ENCODE measurements at regions not wholly inside any gene's neighbourhood (a gene's known extent, or its start where the extent isn't known, plus 50 kb on each side); places are given as distances from the start of the nearest gene placed in this dataset.

DNA sequence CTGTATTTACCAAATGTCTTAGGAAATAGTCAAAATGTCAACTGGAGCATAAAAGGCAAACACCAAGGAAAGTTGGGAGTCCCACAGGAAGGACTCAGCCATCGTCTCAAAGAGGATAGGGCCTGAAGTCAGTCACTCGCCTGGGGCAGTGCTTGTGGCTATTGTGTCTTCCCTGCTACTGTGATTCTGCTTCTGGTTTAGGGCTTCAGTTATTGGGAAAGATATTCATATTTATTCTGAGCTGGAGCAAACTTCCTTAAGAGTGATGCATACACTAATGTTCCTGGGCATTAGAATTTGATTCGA lies 118.1 kb downstream of the EDEM1 start:
- Mint-ChIP-seq H3K4me3 (no peak overlapping the region), H3K27me3 (peaks cover 7 to 21% of the 10 kb centered on the region in 2 donors), H3K27ac (no peak overlapping the region), H3K4me1 (no peaks in the 10 kb centered on the region), H3K36me3 (no peaks in the 10 kb centered on the region), H3K9me3 (no peaks in the 10 kb centered on the region)
- POLR2A ChIA-PET, result no interaction called here
- H3K4me1 ChIP-seq (ENCODE audit: insufficient read depth, low read length), result no peaks in the 10 kb centered on the region
- H3K36me3 ChIP-seq (ENCODE audit: insufficient read depth, low read length), result no peaks in the 10 kb centered on the region
- no peak overlapping the region for H3K4me3 ChIP-seq (ENCODE audit: low read length)
- H3K9me3 ChIP-seq (ENCODE audit: low read length), result no peaks in the 10 kb centered on the region
- CTCF ChIA-PET, result no interaction called here
- no peak for DNase-seq
- H3K27me3 ChIP-seq (ENCODE audit: insufficient read depth, low read length, poor library complexity, severe bottlenecking), result no peaks in the 10 kb centered on the region
- no peak overlapping the region for H3K27ac ChIP-seq (ENCODE audit: low read depth, low read length)

DNA sequence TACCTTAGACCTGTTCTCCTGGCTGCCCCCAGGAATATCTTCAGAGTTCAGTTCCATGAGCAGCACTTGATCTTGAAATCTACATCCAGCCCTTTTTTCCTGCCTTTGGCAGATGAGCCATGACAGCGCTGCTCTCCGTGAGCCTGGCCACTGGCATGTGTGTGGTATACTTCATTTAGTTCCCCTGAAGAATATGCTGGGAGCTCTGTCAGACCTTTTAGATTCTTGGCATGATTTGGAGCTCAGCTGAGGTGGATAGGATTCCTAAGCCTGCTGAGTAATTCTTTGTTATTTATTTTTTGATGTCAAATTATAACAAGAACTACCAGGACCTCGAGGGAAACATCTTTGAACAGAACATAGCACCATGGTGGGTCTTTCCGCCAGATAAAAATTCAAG lies 121.7 kb downstream of the EDEM1 start:
- Histone ChIP-seq H3K27me3 (ENCODE audit: insufficient read depth, low read length, poor library complexity, severe bottlenecking) (no peaks in the 10 kb centered on the region), H3K27ac (ENCODE audit: low read depth, low read length) (no peak overlapping the region), H3K9me3 (ENCODE audit: low read length) (no peaks in the 10 kb centered on the region), H3K4me3 (ENCODE audit: low read length) (no peak overlapping the region), H3K4me1 (ENCODE audit: insufficient read depth, low read length) (no peaks in the 10 kb centered on the region), H3K36me3 (ENCODE audit: insufficient read depth, low read length) (no peaks in the 10 kb centered on the region)
- Mint-ChIP-seq H3K27me3 (peaks cover 5 to 13% of the 10 kb centered on the region in 2 donors), H3K9me3 (no peaks in the 10 kb centered on the region), H3K4me1 (no peaks in the 10 kb centered on the region), H3K4me3 (no peak overlapping the region), H3K36me3 (no peaks in the 10 kb centered on the region), H3K27ac (no peak overlapping the region)
- DNase-seq, result no peak
- ChIA-PET CTCF (no interaction called here), POLR2A (no interaction called here)

DNA sequence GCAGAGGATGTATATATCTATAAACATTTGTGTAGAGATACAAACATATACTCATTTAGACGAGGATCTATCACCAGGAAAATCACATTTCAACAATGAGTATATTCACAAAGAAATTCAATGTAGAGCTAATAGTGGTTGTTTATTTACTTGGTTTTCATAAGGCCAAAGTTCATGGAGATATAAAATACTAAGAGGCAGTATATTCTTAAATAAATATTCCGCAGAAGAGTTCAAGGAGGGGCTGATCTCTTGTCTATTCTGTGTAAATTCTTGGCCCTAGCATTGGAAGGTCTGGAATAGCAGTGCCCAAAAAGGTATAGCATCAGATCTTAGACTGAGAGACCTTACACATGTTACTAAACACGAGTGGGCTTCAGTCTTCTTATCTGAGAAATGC lies 122.1 kb downstream of the EDEM1 start:
- H3K4me1 Mint-ChIP-seq, result no peaks in the 10 kb centered on the region
- CTCF ChIA-PET, result no interaction called here
- H3K36me3 ChIP-seq (ENCODE audit: insufficient read depth, low read length), result no peaks in the 10 kb centered on the region
- H3K27me3 Mint-ChIP-seq, result peaks cover 5 to 13% of the 10 kb centered on the region in 2 donors
- no peaks in the 10 kb centered on the region for H3K36me3 Mint-ChIP-seq
- no peaks in the 10 kb centered on the region for H3K27me3 ChIP-seq (ENCODE audit: insufficient read depth, low read length, poor library complexity, severe bottlenecking)
- no peak overlapping the region for H3K27ac ChIP-seq (ENCODE audit: low read depth, low read length)
- H3K4me3 ChIP-seq (ENCODE audit: low read length), result no peak overlapping the region
- H3K27ac Mint-ChIP-seq, result no peak overlapping the region
- no peaks in the 10 kb centered on the region for H3K9me3 ChIP-seq (ENCODE audit: low read length)
- H3K4me1 ChIP-seq (ENCODE audit: insufficient read depth, low read length), result no peaks in the 10 kb centered on the region
- POLR2A ChIA-PET, result no interaction called here
- DNase-seq, result no peak
- H3K4me3 Mint-ChIP-seq, result no peak overlapping the region
- H3K9me3 Mint-ChIP-seq, result no peaks in the 10 kb centered on the region

DNA sequence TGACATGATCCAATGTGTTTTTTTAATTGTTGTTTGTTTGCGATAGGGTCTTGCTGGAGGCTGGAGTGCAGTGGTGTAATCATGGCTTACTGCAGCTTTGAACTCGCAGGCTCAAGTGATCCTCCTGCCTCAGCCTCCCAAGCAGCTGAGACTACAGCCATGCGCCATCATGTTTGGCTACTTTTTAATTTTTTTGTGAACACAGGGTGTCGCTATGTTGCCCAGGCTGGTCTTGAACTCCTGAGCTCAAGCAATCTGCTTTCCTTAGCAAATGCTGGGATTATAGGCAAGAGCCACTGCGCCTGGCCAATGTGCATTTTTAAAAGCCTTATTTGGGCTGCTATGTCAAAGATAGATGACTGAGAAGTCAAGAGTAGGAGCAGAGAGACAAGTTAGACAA lies 123.0 kb downstream of the EDEM1 start:
- CTCF ChIA-PET, result no interaction called here
- Mint-ChIP-seq H3K9me3 (peaks cover 0 to 2% (median 0%) of the 10 kb centered on the region in 5 donors), H3K27me3 (peaks cover 2 to 8% of the 10 kb centered on the region in 2 donors), H3K27ac (no peak overlapping the region), H3K4me3 (no peak overlapping the region), H3K36me3 (no peaks in the 10 kb centered on the region), H3K4me1 (no peaks in the 10 kb centered on the region)
- no peaks in the 10 kb centered on the region for H3K27me3 ChIP-seq (ENCODE audit: insufficient read depth, low read length, poor library complexity, severe bottlenecking)
- no peak for DNase-seq
- no peak overlapping the region for H3K27ac ChIP-seq (ENCODE audit: low read depth, low read length)
- no peaks in the 10 kb centered on the region for H3K36me3 ChIP-seq (ENCODE audit: insufficient read depth, low read length)
- H3K4me1 ChIP-seq (ENCODE audit: insufficient read depth, low read length), result no peaks in the 10 kb centered on the region
- H3K4me3 ChIP-seq (ENCODE audit: low read length), result no peak overlapping the region
- POLR2A ChIA-PET, result no interaction called here
- H3K9me3 ChIP-seq (ENCODE audit: low read length), result no peaks in the 10 kb centered on the region

DNA sequence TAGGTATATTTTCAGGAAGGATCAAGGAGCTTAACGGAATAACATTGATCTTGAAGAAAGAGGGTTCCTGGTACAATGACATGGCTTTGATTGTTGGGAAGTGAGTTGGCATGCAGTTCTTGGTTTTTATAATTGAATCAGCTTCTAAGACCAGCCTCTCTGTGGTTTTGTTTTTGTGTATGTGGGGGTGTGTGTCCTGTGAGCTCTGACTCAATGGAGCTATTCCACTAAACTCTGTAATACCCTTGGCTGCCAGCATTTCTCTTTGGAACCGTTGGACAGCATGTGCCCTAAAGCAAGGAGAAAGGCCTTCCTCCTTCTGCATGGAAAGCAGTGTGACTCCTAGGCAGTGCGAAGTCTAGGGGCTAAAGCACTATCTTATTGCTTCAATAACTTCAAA lies 124.8 kb downstream of the EDEM1 start:
- no peak overlapping the region for H3K27ac ChIP-seq (ENCODE audit: low read depth, low read length)
- Mint-ChIP-seq H3K27me3 (peaks cover 2 to 7% of the 10 kb centered on the region in 2 donors), H3K27ac (no peak overlapping the region), H3K36me3 (no peaks in the 10 kb centered on the region), H3K9me3 (peaks cover 0 to 2% (median 0%) of the 10 kb centered on the region in 5 donors), H3K4me3 (no peak overlapping the region), H3K4me1 (no peaks in the 10 kb centered on the region)
- no peak overlapping the region for H3K4me3 ChIP-seq (ENCODE audit: low read length)
- DNase-seq, result no peak
- POLR2A ChIA-PET, result no interaction called here
- no peaks in the 10 kb centered on the region for H3K9me3 ChIP-seq (ENCODE audit: low read length)
- no peaks in the 10 kb centered on the region for H3K36me3 ChIP-seq (ENCODE audit: insufficient read depth, low read length)
- H3K4me1 ChIP-seq (ENCODE audit: insufficient read depth, low read length), result no peaks in the 10 kb centered on the region
- no peaks in the 10 kb centered on the region for H3K27me3 ChIP-seq (ENCODE audit: insufficient read depth, low read length, poor library complexity, severe bottlenecking)
- CTCF ChIA-PET, result no interaction called here

DNA sequence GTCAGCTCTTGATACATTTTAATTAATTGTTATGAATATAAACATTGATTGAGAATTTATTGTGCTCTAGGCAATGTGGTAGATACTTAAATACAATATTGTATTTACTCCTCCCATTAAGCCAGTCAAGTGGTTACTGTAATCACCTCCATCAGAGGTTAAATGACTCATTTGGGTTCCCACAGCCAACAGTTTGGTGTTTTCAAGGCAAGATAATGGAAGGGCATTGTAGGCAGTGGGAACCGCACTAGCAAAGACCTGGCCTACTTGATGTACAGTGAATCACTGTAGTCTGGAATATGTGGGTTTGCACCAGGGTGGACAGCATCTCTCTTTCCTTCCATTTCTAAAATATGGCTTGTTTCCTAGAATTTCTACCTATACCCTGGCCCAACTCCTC lies 127.4 kb downstream of the EDEM1 start:
- CTCF ChIA-PET, result interaction anchor here (1.2 kb wide), 1 partner anchor 17 kb away, joined by 3 read pairs; no protein-coding TSS in a partner anchor
- Mint-ChIP-seq H3K36me3 (no peaks in the 10 kb centered on the region), H3K4me1 (no peaks in the 10 kb centered on the region), H3K27ac (no peak overlapping the region), H3K4me3 (no peak overlapping the region), H3K9me3 (peaks cover 0 to 2% (median 0%) of the 10 kb centered on the region in 5 donors), H3K27me3 (peaks cover 3 to 21% of the 10 kb centered on the region in 2 donors)
- Histone ChIP-seq H3K27me3 (ENCODE audit: insufficient read depth, low read length, poor library complexity, severe bottlenecking) (no peaks in the 10 kb centered on the region), H3K36me3 (ENCODE audit: insufficient read depth, low read length) (no peaks in the 10 kb centered on the region), H3K4me1 (ENCODE audit: insufficient read depth, low read length) (no peaks in the 10 kb centered on the region), H3K4me3 (ENCODE audit: low read length) (no peak overlapping the region), H3K27ac (ENCODE audit: low read depth, low read length) (no peak overlapping the region), H3K9me3 (ENCODE audit: low read length) (no peaks in the 10 kb centered on the region)
- no peak for DNase-seq
- POLR2A ChIA-PET, result no interaction called here

DNA sequence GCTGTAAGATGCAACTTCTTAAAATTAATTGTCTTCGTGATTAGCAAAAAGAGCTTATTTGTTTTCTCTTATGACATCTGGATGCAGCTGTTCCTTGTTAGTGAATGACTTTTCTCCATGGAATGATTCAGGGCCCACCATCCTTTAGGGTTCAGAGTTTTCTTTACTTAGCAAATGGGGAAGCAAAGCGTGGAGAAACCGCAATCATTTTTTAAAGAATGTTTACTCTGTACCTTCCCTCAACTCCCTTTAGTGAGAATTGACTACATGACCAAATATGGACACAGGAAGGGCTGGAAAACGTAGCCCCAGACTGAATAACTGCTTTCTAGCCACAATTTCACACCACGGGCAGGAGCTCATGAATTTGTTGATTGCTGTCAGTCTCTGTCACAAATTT lies 130.1 kb downstream of the EDEM1 start:
- no peaks in the 10 kb centered on the region for H3K36me3 Mint-ChIP-seq
- H3K27ac Mint-ChIP-seq, result no peak overlapping the region
- peaks cover 0 to 4% (median 0%) of the 10 kb centered on the region in 5 donors for H3K9me3 Mint-ChIP-seq
- no peaks in the 10 kb centered on the region for H3K4me1 ChIP-seq (ENCODE audit: insufficient read depth, low read length)
- ChIA-PET CTCF (no interaction called here), POLR2A (no interaction called here)
- no peaks in the 10 kb centered on the region for H3K36me3 ChIP-seq (ENCODE audit: insufficient read depth, low read length)
- H3K4me1 Mint-ChIP-seq, result no peaks in the 10 kb centered on the region
- no peak overlapping the region for H3K27ac ChIP-seq (ENCODE audit: low read depth, low read length)
- H3K27me3 ChIP-seq (ENCODE audit: insufficient read depth, low read length, poor library complexity, severe bottlenecking), result no peaks in the 10 kb centered on the region
- peaks cover 5 to 28% of the 10 kb centered on the region in 2 donors for H3K27me3 Mint-ChIP-seq
- no peak overlapping the region for H3K4me3 Mint-ChIP-seq
- H3K9me3 ChIP-seq (ENCODE audit: low read length), result no peaks in the 10 kb centered on the region
- H3K4me3 ChIP-seq (ENCODE audit: low read length), result no peak overlapping the region
- no peak for DNase-seq

DNA sequence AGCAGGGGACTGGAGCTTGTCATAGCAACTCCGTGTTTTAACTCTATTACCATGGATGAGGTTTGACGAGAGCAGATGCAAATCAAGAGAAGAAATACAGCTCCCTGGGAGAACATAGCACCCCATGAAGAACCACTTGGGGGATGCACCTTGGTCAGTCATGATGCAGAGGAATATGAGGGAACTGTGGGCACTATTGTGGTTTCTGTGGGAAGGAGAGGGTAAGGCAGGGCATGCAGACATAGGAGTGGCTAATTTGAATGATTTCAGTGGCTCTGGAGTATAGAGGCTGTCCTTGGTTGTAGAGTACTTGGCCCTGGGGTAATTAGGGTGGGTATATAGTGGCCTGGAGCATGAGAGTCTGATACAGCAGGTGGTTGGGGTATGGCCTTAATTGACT lies 131.9 kb downstream of the EDEM1 start:
- H3K27ac Mint-ChIP-seq, result no peak overlapping the region
- H3K36me3 ChIP-seq (ENCODE audit: insufficient read depth, low read length), result no peaks in the 10 kb centered on the region
- H3K4me1 ChIP-seq (ENCODE audit: insufficient read depth, low read length), result no peaks in the 10 kb centered on the region
- no peak for DNase-seq
- H3K9me3 Mint-ChIP-seq, result peaks cover 0 to 4% (median 0%) of the 10 kb centered on the region in 5 donors
- H3K4me3 ChIP-seq (ENCODE audit: low read length), result no peak overlapping the region
- H3K9me3 ChIP-seq (ENCODE audit: low read length), result no peaks in the 10 kb centered on the region
- no peaks in the 10 kb centered on the region for H3K27me3 ChIP-seq (ENCODE audit: insufficient read depth, low read length, poor library complexity, severe bottlenecking)
- no peaks in the 10 kb centered on the region for H3K36me3 Mint-ChIP-seq
- ChIA-PET CTCF (no interaction called here), POLR2A (no interaction called here)
- no peaks in the 10 kb centered on the region for H3K4me1 Mint-ChIP-seq
- H3K4me3 Mint-ChIP-seq, result no peak overlapping the region
- peaks cover 6 to 38% of the 10 kb centered on the region in 2 donors for H3K27me3 Mint-ChIP-seq
- H3K27ac ChIP-seq (ENCODE audit: low read depth, low read length), result no peak overlapping the region

DNA sequence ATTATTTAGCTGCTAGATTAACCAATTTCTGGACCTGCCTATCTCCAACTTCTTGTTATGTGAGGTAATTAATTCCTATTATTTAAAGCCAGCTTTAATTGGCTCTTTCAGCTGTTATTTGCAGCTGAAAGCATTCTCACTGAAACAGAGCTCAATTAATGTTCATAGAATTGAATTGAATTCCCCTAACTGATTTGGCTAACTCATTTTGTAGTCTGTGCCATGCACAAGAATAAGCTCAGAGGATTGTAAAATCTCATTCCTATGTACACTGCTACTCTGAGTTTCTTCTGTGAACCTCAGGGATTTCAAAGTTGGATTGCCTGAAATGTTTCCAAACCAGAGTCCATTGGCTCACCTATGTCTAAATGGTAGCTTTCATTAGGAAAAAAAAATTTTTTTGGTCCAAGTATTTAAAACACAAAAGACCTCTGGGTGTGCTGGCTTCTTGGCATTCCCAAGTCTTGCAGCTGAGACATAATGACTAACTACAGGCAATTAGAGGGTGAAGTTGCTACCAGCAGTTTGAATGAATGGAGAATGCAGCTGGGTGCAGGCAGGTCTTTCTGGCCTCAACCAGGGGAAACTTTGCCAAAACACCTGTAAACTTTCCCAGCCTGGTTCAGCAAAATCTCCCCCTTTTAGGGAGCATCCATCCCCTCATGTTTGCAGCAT lies 134.3 kb downstream of the EDEM1 start:
- peaks cover 13 to 59% of the 10 kb centered on the region in 2 donors for H3K27me3 Mint-ChIP-seq
- peaks cover 0 to 4% (median 0%) of the 10 kb centered on the region in 5 donors for H3K9me3 Mint-ChIP-seq
- no peaks in the 10 kb centered on the region for H3K36me3 ChIP-seq (ENCODE audit: insufficient read depth, low read length)
- H3K9me3 ChIP-seq (ENCODE audit: low read length), result no peaks in the 10 kb centered on the region
- no peak overlapping the region for H3K4me3 Mint-ChIP-seq
- H3K27ac ChIP-seq (ENCODE audit: low read depth, low read length), result no peak overlapping the region
- no peak overlapping the region for H3K4me3 ChIP-seq (ENCODE audit: low read length)
- ChIA-PET POLR2A (no interaction called here), CTCF (no interaction called here)
- H3K27ac Mint-ChIP-seq, result no peak overlapping the region
- no peaks in the 10 kb centered on the region for H3K4me1 ChIP-seq (ENCODE audit: insufficient read depth, low read length)
- no peak for DNase-seq
- H3K27me3 ChIP-seq (ENCODE audit: insufficient read depth, low read length, poor library complexity, severe bottlenecking), result no peaks in the 10 kb centered on the region
- H3K36me3 Mint-ChIP-seq, result peaks cover 0 to 6% (median 0%) of the 10 kb centered on the region in 3 donors
- H3K4me1 Mint-ChIP-seq, result no peaks in the 10 kb centered on the region
